Right lobe of liver (tissue), 6 donors: ENCODE measurements at regions not wholly inside any gene's neighbourhood (a gene's known extent, or its start where the extent isn't known, plus 50 kb on each side); places are given as distances from the start of the nearest gene placed in this dataset.

ENCODE experiments used
- ATAC-seq, 4 donors: fragments of 200-7000 bp; cut with Tn5 transposase; one replicate each; pipeline ENCODE4 v1.9.1; 2020; ENCODE audit warnings: mild to moderate bottlenecking in 4 of 4, moderate library complexity in 4 of 4
- DNase-seq, 3 donors: peaks; one replicate each; pipeline ENCODE4 v3.0.0-alpha.2; 2020
- H3K27ac ChIP-seq, 3 donors: fragments of 200-600 bp; one replicate each; pipeline ENCODE4 v1.8.0; 2022
- H3K27me3 ChIP-seq, 2 donors: fragments of 200-600 bp; one replicate each; pipeline ENCODE4 v1.8.0; 2022
- H3K36me3 ChIP-seq, 4 donors: fragments of 200-600 bp; sonication (generic) in 1 of 4; one replicate each; pipeline versions ENCODE4 v1.5.1 to v1.8.0; 2017 to 2022; ENCODE audit warnings: control low read depth in 1 of 4
- H3K4me1 ChIP-seq, 4 donors: fragments of 200-600 bp; sonication (generic) in 1 of 4; one replicate each; pipeline versions ENCODE4 v1.5.1 to v1.8.0; 2017 to 2022; ENCODE audit warnings: control low read depth in 1 of 4
- H3K4me3 ChIP-seq, 3 donors: fragments of 200-600 bp; one replicate each; pipeline ENCODE4 v1.8.0; 2022
- H3K9me3 ChIP-seq, 4 donors: fragments of 200-600 bp; sonication (generic) in 1 of 4; one replicate each; pipeline versions ENCODE4 v1.5.1 to v1.8.0; 2017 to 2022; ENCODE audit warnings: control low read depth in 1 of 4
- CTCF ChIP-seq, 4 donors: fragments of 200-600 bp in 3 of 4; fragments of 450-650 bp in 1 of 4; IDR thresholded peaks; one replicate each; pipeline versions ENCODE4 v1.5.1 to v1.8.0; 2016 to 2022; ENCODE audit warnings: antibody characterized with exemption in 4 of 4, mild to moderate bottlenecking in 2 of 4
- POLR2A ChIP-seq: fragments of 450-650 bp; IDR thresholded peaks from one replicate; pipeline ENCODE4 v1.6.1; 2017; ENCODE audit warnings: antibody characterized with exemption, mild to moderate bottlenecking
- WGBS: methylation state at CpG from one replicate; pipeline ENCODE4 v1.1.6; 2018; ENCODE audit warnings: low coverage, low lambda C conversion rate; ENCODE audit not compliant: insufficient coverage; ENCODE audit errors: missing lambda C conversion rate; 5-methylcytosine and 5-hydroxymethylcytosine counted together
- intact Hi-C, 2 donors: fragments of 100-400 bp; cut with DNase I; formaldehyde crosslinking; loops; one replicate each; pipeline versions ENCODE4 v1.11.2 to v1.14.1; 2022
- donor health status: DM: no; HTN: yes; CAD: no.
- donor health status: DM: no; HTN: no; CAD: no.
- donor health status: DM: no; HTN: no; CAD: no.
- donor health status: DM: no; HTN: yes; CAD: no.
- donor health status: DM: no; HTN: yes; CAD: no.

GRCh38 chr13:44012910-44013757 lies 133.4 kb downstream of the LACC1 start:
- Histone ChIP-seq H3K36me3 (no peaks in the 10 kb centered on the region), H3K27me3 (no peaks in the 10 kb centered on the region), H3K9me3 (no peaks in the 10 kb centered on the region), H3K4me3 (no peak overlapping the region), H3K4me1 (no peaks in the 10 kb centered on the region), H3K27ac (no peak overlapping the region)
- no peak for TF ChIP-seq CTCF (IDR thresholded peaks at IDR 0.05)
- TF ChIP-seq POLR2A: no peak
- intact Hi-C loops: no loop called here
- 50% methylated on average over 7 of the region's 8 CpGs for WGBS
- DNase-seq (no peak), ATAC-seq (no peak)

- Histone ChIP-seq H3K4me1 (no peaks in the 10 kb centered on the region), H3K4me3 (no peak overlapping the region), H3K27me3 (no peaks in the 10 kb centered on the region), H3K9me3 (no peaks in the 10 kb centered on the region), H3K27ac (no peak overlapping the region), H3K36me3 (no peaks in the 10 kb centered on the region)
- DNase-seq: no peak
- 48% methylated on average over 4 of the region's 4 CpGs for WGBS
- ATAC-seq: peak in 2 of 4 donors; percentile 44 to 70
- no peak for TF ChIP-seq CTCF (IDR thresholded peaks at IDR 0.05)
- no peak for TF ChIP-seq POLR2A
- intact Hi-C loops: no loop called here
Measured at GRCh38 chr13:44013758-44014291, 134.1 kb downstream of the LACC1 start.

GRCh38 chr13:44014501-44014900 lies 134.8 kb downstream of the LACC1 start:
- H3K27me3 ChIP-seq: no peaks in the 10 kb centered on the region
- no peak for TF ChIP-seq CTCF (IDR thresholded peaks at IDR 0.05)
- no peak for TF ChIP-seq POLR2A
- WGBS: 73% methylated on average over 8 of the region's 8 CpGs
- H3K4me1 ChIP-seq: no peaks in the 10 kb centered on the region
- intact Hi-C loops: no loop called here
- H3K9me3 ChIP-seq: no peaks in the 10 kb centered on the region
- no peak for DNase-seq
- no peaks in the 10 kb centered on the region for H3K36me3 ChIP-seq
- ATAC-seq: no peak
- no peak overlapping the region for H3K4me3 ChIP-seq
- no peak overlapping the region for H3K27ac ChIP-seq

GRCh38 chr13:44015118-44015517 lies 135.4 kb downstream of the LACC1 start:
- no peaks in the 10 kb centered on the region for H3K36me3 ChIP-seq
- 81% methylated on average over 4 of the region's 5 CpGs for WGBS
- no peak overlapping the region for H3K4me3 ChIP-seq
- no peak for ATAC-seq
- no peaks in the 10 kb centered on the region for H3K9me3 ChIP-seq
- H3K27me3 ChIP-seq: no peaks in the 10 kb centered on the region
- no peak overlapping the region for H3K27ac ChIP-seq
- H3K4me1 ChIP-seq: no peaks in the 10 kb centered on the region
- intact Hi-C loops: no loop called here
- TF ChIP-seq POLR2A (no peak), CTCF (IDR thresholded peaks at IDR 0.05) (no peak)
- no peak for DNase-seq
